A673 (cell line): ENCODE measurements at regions not wholly inside any gene's neighbourhood (a gene's known extent, or its start where the extent isn't known, plus 50 kb on each side); places are given as distances from the start of the nearest gene placed in this dataset.

Source experiments
- BruUV-seq: library from RNA; stranded (reverse); fragments of 400-500 nt; replicated peaks from 2 replicates; lab custom pipeline; 2021; lab: Mats Ljungman, UMichigan
- CTCF ChIA-PET: fragments of 300-600 bp; sonication (Branson Sonifier 250); formaldehyde crosslinking; loops from one replicate; lab custom pipeline; 2022; ENCODE audit warnings: antibody characterized with exemption; lab: Charles Lee
- POLR2A ChIA-PET: fragments of 300-600 bp; sonication (Branson Sonifier 250); formaldehyde crosslinking; loops from one replicate; lab custom pipeline; 2022; ENCODE audit warnings: antibody characterized with exemption; ENCODE audit not compliant: low non-redundant PET; lab: Charles Lee
- DNase-seq: peaks from one replicate; pipeline ENCODE4 v3.0.0-alpha.2; 2015; ENCODE audit warnings: low spot score
- H3K27ac ChIP-seq: fragments of 200-600 bp; sonication (generic); 2 replicates; pipeline ENCODE4 v1.5.1; 2016; ENCODE audit warnings: mixed run types, low read depth, mild to moderate bottlenecking, mixed read lengths, antibody characterized with exemption, low read length; ENCODE audit not compliant: poor library complexity, severe bottlenecking
- H3K27me3 ChIP-seq: fragments of 200-600 bp; sonication (generic); replicated peaks from 2 replicates; pipeline ENCODE4 v1.6.1; 2017; ENCODE audit warnings: mixed run types, low read depth, mild to moderate bottlenecking, mixed read lengths, antibody characterized with exemption, low read length; ENCODE audit not compliant: insufficient read depth, poor library complexity
- H3K36me3 ChIP-seq: fragments of 200-600 bp; sonication (generic); 2 replicates; pipeline ENCODE4 v1.6.1; 2016; ENCODE audit warnings: mixed run types, mild to moderate bottlenecking, mixed read lengths, antibody characterized with exemption, low read length; ENCODE audit not compliant: insufficient read depth, poor library complexity, severe bottlenecking
- H3K4me1 ChIP-seq: fragments of 200-600 bp; sonication (generic); 2 replicates; pipeline ENCODE4 v1.6.1; 2017; ENCODE audit warnings: mixed run types, mild to moderate bottlenecking, mixed read lengths, antibody characterized with exemption, low read length; ENCODE audit not compliant: insufficient read depth, poor library complexity, severe bottlenecking
- H3K4me3 ChIP-seq: fragments of 200-600 bp; sonication (generic); 2 replicates; pipeline ENCODE4 v1.5.1; 2016; ENCODE audit warnings: low read depth, mixed run types, mild to moderate bottlenecking, mixed read lengths, low read length; ENCODE audit not compliant: poor library complexity, severe bottlenecking
- H3K9me3 ChIP-seq: fragments of 200-600 bp; sonication (generic); 2 replicates; pipeline ENCODE4 v1.6.1; 2016; ENCODE audit warnings: mixed run types, low read depth, mild to moderate bottlenecking, mixed read lengths, antibody characterized with exemption, low read length; ENCODE audit not compliant: poor library complexity, severe bottlenecking
- CTCF ChIP-seq: fragments of 300-800, 200-600 bp; sonication (generic); conservative IDR thresholded peaks from 2 replicates; pipeline ENCODE4 v1.5.1; 2017; ENCODE audit warnings: low read depth, mild to moderate bottlenecking, antibody characterized with exemption, low read length, moderate library complexity, mixed read lengths
- EZH2 ChIP-seq: fragments of 200-600 bp; sonication (generic); IDR thresholded peaks from 2 replicates; pipeline ENCODE4 v1.6.1; 2017; ENCODE audit warnings: borderline replicate concordance, low read depth, mild to moderate bottlenecking, mixed read lengths, antibody characterized with exemption, low read length; ENCODE audit not compliant: poor library complexity, severe bottlenecking
- intact Hi-C: fragments of 100-400 bp; cut with micrococcal nuclease; formaldehyde crosslinking; loops from one replicate; pipeline ENCODE4 v1.10.0; 2022; ENCODE audit not compliant: unreplicated experiment

- no peaks in the 10 kb centered on the region for H3K36me3 ChIP-seq
- no peak overlapping the region for H3K4me3 ChIP-seq
- H3K27me3 ChIP-seq: no peaks in the 10 kb centered on the region
- no peak for TF ChIP-seq EZH2
- TF ChIP-seq CTCF: peak; percentile 39; the same call in 1 of the 2 replicates
- no peak overlapping the region for H3K27ac ChIP-seq
- BruUV-seq: no TSS peak
- CTCF ChIA-PET: interaction anchor here (1.7 kb wide), 1 partner anchor 170 kb away, joined by 16 read pairs; no protein-coding TSS in a partner anchor
- POLR2A ChIA-PET: no interaction called here
- intact Hi-C loops: loop anchor here (1.0 kb wide), 1 partner anchor 170 kb away; no protein-coding TSS in a partner anchor
- H3K9me3 ChIP-seq: no peaks in the 10 kb centered on the region
- peak; percentile 35 for DNase-seq
- no peaks in the 10 kb centered on the region for H3K4me1 ChIP-seq
Observed at GRCh38 chr6:44645276-44645675, 257.8 kb downstream of the CDC5L start.

DNA sequence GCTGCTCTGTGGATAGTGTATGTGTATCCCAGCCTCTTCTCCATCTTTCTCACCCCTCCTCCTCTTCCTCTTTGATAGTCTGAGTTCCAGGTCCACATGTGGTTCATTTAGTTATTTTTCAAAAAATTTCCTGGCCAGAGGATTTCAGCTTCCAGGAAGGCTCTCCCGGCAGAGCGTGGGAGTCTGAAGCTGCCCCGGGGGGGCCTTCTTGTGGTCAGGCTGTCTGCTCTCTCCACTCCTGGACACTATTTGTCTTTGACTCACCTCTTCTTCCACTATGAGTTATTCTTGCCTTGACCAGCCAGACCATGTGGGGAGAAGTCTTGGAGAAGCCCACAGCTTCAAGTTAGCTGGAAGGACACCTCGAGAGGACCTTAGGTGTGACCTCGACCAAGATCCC, 258.8 kb downstream of the CDC5L start:
- H3K36me3 ChIP-seq: no peaks in the 10 kb centered on the region
- H3K4me3 ChIP-seq: no peak overlapping the region
- TF ChIP-seq EZH2: no peak
- no peak for TF ChIP-seq CTCF
- intact Hi-C loops: no loop called here
- no TSS peak for BruUV-seq
- no peaks in the 10 kb centered on the region for H3K9me3 ChIP-seq
- POLR2A ChIA-PET: no interaction called here
- H3K4me1 ChIP-seq: no peaks in the 10 kb centered on the region
- no peaks in the 10 kb centered on the region for H3K27me3 ChIP-seq
- H3K27ac ChIP-seq: no peak overlapping the region
- CTCF ChIA-PET: no interaction called here
- DNase-seq: no peak

- ChIA-PET CTCF (no interaction called here), POLR2A (no interaction called here)
- Histone ChIP-seq H3K9me3 (no peaks in the 10 kb centered on the region), H3K4me3 (no peak overlapping the region), H3K4me1 (no peaks in the 10 kb centered on the region), H3K36me3 (no peaks in the 10 kb centered on the region), H3K27me3 (no peaks in the 10 kb centered on the region), H3K27ac (no peak overlapping the region)
- no TSS peak for BruUV-seq
- intact Hi-C loops: loop anchor here (10.0 kb wide), 1 partner anchor 765 kb away; no protein-coding TSS in a partner anchor
- no peak for TF ChIP-seq EZH2
- no peak for TF ChIP-seq CTCF
- no peak for DNase-seq
Observed at GRCh38 chr6:44649365-44650025, 262.0 kb downstream of the CDC5L start.
